OCI-LY7 (cell line): ENCODE measurements at regions not wholly inside any gene's neighbourhood (a gene's known extent, or its start where the extent isn't known, plus 50 kb on each side); places are given as distances from the start of the nearest gene placed in this dataset.

Experiments used
- CTCF ChIP-seq: fragments of 200-600 bp; sonication (generic); conservative IDR thresholded peaks from 2 replicates; pipeline ENCODE4 v1.5.1; 2014; ENCODE audit warnings: mild to moderate bottlenecking, antibody characterized with exemption, low read length, moderate library complexity, mixed read lengths
- EZH2phosphoT487 ChIP-seq: fragments of 200-600 bp; sonication (generic); IDR thresholded peaks from 2 replicates; pipeline ENCODE4 v1.6.1; 2018; ENCODE audit warnings: low read depth, borderline replicate concordance, mild to moderate bottlenecking, mixed run types, antibody characterized with exemption, low read length, moderate library complexity, mixed read lengths

- TF ChIP-seq CTCF = no peak
- TF ChIP-seq EZH2phosphoT487 = no peak
Measured at GRCh38 chr7:35498416-35498815, 196.5 kb downstream of the HERPUD2 start.
